Ramos (cell line): ENCODE measurements at regions not wholly inside any gene's neighbourhood (a gene's known extent, or its start where the extent isn't known, plus 50 kb on each side); places are given as distances from the start of the nearest gene placed in this dataset.
"Not testable (repeated sequence)": the region's sequence is repeated elsewhere in the genome, so short reads cannot be mapped to it uniquely, and the experiment has no call there.

Source experiments
- in situ Hi-C: fragments of 300-500 bp; cut with MboI; formaldehyde crosslinking; loops from one replicate; pipeline ENCODE4 v1.14.3; 2022; ENCODE audit warnings: low sequenced_read_pairs; ENCODE audit not compliant: unreplicated experiment

GRCh38 chr15:89023311-89023961, 64.8 kb upstream of the ABHD2 start:
- in situ Hi-C loops: loop anchor here (10.0 kb wide), 1 partner anchor 119 kb away; no protein-coding TSS in a partner anchor

GRCh38 chr15:89024418-89024817, 63.8 kb upstream of the ABHD2 start:
- in situ Hi-C loops: loop anchor here (10.0 kb wide), 1 partner anchor 120 kb away; no protein-coding TSS in a partner anchor

GRCh38 chr15:89026167-89026566, 62.1 kb upstream of the ABHD2 start:
- in situ Hi-C loops: loop anchor here (10.0 kb wide), 1 partner anchor 121 kb away; no protein-coding TSS in a partner anchor

- in situ Hi-C loops: loop anchor here (10.0 kb wide), 1 partner anchor 123 kb away; no protein-coding TSS in a partner anchor
Observed at GRCh38 chr15:89028036-89028435, 60.2 kb upstream of the ABHD2 start.

- in situ Hi-C loops: no loop called here
Observed at GRCh38 chr15:89030311-89030710, 57.9 kb upstream of the ABHD2 start.

- in situ Hi-C loops: not testable (repeated sequence)
Observed at GRCh38 chr15:89031637-89032285, 56.5 kb upstream of the ABHD2 start.

- in situ Hi-C loops: no loop called here
Observed at GRCh38 chr15:89034305-89034704, 54.0 kb upstream of the ABHD2 start.

- in situ Hi-C loops: no loop called here
Observed at GRCh38 chr15:89035150-89035549, 53.1 kb upstream of the ABHD2 start.

- in situ Hi-C loops: no loop called here
Observed at GRCh38 chr15:89035658-89036057, 52.6 kb upstream of the ABHD2 start.

- in situ Hi-C loops: no loop called here
Observed at GRCh38 chr15:89038146-89038545, 50.1 kb upstream of the ABHD2 start.
